Suppressor macrophage (primary cell): ENCODE measurements at regions not wholly inside any gene's neighbourhood (a gene's known extent, or its start where the extent isn't known, plus 50 kb on each side); places are given as distances from the start of the nearest gene placed in this dataset.
"Not testable (repeated sequence)": the region's sequence is repeated elsewhere in the genome, so short reads cannot be mapped to it uniquely, and the experiment has no call there.

Source experiments
- DNase-seq, 4 experiments: peaks; one replicate each; pipeline ENCODE4 v3.0.0-alpha.2; 2020 to 2022

DNA sequence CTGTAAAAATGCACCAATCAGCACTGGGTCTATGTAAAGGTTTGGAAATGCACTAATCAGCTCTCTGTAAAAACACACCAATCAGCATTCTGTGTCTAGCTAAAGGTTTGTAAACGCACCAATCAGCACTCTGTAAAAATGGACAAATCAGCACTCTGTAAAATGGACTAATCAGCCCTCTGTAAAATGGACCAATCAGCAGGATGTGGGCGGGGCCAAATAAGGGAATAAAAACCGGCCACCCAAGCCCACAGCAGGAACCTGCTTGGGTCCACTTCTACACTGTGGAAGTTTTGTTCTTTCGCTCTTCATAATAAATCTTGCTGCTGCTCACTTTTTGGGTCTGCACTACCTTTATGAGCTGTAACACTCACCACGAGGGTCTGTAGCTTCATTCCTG is 101.0 kb downstream of the SMC2 start:
- not testable (repeated sequence) for DNase-seq

DNA sequence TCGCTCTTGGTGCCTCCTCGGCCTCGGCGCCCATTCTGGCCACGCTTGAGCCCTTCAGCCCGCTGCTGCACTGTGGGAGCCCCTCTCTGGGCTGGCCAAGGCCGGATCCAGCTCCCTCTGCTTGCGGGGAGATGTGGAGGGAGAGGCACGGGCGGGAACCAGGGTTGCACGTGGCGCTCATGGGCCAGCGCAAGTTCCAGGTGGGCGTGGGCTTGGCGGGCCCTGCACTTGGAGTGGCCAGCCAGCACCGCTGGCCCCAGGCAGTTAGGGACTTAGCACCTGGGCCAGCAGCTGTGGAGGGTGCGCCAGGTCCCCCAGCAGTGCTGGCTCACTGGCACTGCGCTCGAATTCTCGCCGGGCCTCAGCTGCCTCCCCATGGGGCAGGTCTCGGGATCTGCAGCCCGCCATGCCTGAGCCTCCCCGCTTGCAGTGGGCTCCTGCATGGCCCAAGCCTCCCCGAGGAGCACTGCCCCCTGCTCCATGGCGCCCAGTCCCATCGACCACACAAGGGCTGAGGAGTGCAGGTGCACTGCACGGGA is 106.4 kb downstream of the SMC2 start:
- DNase-seq = no peak

DNA sequence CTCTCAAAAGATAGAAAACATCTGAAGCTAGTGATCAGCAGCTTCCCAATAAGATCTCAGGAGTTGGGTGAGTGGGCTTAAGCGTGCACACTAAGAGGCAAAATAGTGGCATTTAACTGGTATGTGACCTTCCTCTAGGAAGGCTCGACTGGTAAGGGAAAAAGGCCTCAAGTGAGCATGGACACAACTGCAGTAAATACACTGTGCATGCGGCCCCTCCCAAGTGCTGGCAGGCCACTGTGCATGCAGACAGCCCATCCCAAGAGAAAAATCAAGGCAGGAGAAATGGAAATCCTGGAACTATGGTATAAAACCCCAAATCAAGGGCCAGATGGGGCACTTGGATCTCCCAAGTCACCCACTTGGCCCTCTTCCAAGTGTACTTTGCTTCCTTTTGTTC is 112.7 kb downstream of the SMC2 start:
- DNase-seq = no peak

DNA sequence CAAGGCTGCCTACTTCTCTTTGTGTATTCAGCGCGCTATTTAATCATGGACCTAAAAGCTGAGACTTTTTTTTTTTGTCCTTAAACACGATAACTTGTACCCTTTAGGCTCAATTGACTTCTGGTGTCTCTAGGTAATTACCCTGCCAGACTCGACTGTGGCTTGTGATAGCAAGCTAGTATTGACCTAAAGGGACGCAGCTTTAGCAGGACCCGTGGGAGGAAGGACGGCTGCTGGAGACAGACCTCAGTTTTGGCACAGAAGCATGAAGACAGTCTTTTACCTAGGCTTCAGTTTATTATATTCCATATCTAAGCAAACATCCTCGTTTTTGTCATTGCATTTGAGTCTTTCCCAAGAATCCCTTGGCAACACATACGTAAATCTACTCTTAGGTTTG is 115.3 kb downstream of the SMC2 start:
- DNase-seq = no peak

DNA sequence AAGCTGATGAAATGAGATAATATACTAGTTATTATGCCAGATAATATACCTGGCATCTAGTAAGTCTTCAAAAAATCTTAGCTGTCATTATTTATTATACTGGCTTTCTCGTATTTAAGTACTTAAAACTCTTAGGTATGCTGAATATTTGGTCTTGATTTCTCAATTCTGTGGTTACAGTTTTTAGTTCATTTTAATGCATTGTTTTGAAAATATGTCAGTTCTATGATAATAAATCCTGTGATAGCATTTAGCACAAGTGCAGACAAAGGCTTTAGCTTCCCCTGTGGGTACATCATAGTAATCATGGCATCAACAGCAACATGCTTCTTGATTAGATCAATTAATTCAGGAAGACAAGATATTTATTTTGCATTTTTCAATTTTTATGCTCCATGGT is 133.0 kb downstream of the SMC2 start:
- DNase-seq = no peak

DNA sequence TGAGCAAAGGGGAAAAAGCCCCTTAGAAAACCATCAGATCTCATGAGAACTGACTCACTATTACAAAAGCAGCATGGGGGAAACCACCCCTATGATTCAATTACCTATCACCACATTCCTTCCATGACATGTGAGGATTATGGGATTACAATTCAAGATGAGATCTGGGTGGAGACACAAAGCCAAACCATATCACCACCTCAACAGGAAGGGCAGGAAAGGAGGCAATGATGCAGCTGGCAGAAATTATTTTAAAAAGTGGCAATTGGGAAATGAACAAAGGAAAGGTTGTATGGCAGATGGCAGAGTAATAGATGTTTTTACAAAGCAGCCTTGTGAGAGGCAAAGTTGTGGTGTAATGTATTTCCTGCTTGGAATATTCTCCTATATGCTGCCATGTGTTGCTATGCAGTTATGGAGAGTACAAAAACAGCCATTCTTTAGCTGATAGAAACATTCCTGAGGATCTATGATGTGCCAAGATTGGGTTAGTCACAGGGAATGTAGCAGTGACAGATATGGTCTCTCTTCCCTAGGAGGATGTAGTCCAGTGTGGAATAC is 138.8 kb downstream of the SMC2 start:
- DNase-seq = peak in 1 of 4 experiments; percentile 1

DNA sequence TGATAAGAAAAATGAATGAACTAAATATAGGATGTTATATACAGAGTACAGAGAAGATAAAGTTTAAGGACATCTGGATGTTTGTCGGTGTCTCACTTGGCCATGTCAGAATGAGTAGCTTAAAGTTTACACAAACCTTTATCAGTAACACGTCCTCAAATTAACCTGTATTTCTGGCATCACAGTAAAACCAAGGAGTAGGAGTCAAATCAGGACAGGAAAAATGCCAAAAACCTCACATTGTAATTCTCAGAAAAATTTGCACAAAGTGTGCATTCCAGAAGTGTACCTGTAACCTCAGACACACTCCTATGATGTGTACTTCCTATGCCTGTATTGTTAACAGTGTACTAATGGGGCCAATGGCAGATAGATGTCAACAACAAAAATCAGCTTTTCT is 139.3 kb downstream of the SMC2 start:
- DNase-seq = no peak

DNA sequence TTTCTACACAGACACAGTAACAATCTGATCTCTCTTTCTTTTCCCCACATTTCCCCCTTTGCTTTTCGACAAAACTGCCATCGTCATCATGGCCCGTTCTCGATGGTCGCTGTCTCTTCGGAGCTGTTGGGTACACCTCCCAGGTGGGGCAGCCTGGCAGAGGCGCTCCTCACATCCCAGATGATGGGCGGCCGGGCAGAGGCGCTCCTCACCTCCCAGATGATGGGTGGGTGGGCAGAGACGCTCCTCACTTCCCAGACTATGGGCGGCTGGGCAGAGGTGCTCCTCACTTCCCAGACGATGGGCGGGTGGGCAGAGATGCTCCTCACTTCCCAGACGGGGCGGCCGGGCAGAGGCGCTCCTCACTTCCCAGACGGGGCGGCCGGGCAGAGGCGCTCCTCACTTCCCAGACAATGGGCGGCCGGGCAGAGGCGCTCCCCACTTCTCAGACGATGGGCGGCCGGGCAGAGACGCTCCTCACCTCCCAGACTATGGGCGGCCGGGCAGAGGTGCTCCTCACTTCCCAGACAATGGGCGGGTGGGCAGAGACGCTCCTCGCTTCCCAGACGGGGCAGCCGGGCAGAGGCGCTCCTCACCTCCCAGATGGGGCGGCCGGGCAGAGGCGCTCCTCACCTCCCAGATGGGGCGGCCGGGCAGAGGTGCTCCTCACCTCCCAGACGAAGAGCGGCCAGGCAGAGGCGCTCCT is 140.7 kb downstream of the SMC2 start:
- not testable (repeated sequence) for DNase-seq

DNA sequence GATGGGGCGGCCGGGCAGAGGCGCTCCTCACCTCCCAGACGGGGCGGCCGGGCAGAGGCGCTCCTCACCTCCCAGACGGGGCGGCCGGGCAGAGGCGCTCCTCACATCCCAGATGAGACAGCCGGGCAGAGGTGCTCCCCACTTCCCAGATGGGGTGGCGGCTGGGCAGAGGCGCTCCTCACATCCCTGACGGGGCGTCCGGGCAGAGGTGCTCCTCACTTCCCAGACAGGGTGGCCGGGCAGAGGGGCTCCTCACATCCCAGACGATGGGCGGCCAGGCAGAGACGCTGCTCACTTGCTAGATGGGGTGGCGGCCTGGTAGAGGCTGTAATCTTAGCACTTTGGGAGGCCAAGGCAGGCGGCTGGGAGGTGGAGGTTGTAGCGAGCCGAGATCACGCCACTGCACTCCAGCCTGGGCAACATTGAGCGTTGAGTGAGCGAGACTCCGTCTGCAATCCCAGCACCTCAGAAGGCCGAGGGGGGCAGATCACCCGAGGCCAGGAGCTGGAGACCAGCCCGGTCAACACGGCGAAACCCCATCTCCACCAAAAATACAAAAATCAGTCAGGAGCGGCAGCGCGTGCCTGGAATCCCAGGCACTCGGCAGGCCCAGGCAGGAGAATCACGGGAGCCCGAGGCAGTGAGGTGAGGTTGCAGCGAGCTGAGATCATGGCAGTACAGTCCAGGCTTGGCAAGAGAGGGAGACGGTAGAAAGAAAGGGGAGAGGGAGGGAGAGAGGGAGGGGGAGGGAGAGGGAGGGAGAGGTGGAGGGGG is 141.4 kb downstream of the SMC2 start:
- not testable (repeated sequence) for DNase-seq

DNA sequence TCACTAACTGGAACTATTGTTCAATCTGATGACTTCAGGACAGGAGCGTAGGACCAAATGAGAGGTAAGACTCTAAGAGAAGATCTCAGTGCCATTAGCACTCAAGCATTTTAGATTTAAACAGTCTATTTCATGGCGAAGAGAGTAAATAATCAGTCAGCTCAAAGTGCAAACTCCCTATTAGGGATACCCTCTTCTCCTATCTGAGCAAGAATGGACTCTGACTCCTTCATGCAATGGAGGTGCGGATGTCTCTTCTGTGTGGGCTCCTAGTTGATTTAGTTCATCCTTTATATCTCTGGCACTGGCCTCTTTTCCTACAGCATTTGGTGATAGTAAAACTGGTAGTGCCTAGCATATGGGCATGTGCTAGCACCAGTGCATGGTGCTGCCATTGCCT is 144.6 kb downstream of the SMC2 start:
- DNase-seq = no peak

DNA sequence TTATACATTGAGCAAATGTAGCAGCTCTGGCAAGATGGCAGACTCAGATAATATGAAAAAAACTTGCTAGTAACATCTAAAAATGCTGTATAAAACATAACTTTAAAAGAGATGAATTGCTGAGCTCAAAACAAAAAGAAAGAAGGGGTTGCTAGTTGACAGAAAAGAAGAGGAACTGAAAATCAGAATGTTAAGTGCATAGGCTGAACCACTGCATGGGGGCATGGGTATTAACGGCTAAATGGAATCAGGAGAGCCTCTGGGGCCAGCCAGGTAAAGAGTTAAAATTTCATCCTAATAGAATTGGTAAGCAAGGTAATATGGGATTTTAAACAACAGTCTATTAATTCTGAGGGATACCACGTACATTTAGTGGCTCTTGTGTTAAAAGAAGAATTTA is 146.8 kb downstream of the SMC2 start:
- DNase-seq = no peak

DNA sequence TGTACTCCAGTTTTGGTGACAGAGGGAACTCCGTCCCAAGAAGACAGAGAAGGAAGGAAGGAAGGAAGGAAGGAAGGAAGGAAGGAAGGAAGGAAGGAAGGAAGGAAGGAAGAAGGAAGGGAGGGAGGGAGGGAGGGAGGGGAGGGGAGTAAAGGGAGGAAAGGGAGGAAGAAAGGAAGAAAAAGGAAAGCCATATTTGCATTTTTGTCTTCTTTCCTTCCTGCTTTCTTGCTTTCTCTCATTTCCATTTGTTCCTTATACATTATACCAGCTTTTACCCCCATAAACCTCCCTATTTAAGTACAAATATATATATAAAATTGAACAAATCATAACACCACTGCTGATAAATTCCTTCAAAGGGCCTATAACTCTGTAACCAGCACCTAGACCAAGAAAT is 151.8 kb downstream of the SMC2 start:
- no peak for DNase-seq

DNA sequence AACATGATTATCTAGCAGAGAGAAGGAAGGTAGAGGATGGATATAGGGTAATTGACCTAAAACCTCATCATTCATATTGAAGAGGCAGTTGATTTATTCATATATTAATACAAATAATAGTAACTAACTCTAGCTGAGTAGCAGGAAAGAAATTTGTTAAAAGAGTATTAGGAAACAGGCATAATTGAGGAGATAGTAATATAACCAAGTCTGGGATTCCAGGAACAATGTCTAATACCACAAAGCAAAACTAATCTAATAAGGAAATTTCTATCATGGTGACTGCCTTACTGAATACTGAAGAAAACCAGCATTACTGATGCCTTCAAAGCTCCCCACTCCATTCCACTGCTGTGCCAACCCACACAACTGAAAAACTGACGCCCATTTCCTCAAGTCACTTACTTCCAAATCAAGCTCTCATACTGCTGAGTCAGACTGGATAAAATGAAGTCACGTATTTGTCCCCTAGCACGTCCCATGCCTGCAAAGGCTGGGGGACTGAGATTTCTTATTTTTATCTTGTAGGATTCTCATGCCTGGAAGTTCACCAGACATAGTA is 153.9 kb downstream of the SMC2 start:
- DNase-seq = no peak

DNA sequence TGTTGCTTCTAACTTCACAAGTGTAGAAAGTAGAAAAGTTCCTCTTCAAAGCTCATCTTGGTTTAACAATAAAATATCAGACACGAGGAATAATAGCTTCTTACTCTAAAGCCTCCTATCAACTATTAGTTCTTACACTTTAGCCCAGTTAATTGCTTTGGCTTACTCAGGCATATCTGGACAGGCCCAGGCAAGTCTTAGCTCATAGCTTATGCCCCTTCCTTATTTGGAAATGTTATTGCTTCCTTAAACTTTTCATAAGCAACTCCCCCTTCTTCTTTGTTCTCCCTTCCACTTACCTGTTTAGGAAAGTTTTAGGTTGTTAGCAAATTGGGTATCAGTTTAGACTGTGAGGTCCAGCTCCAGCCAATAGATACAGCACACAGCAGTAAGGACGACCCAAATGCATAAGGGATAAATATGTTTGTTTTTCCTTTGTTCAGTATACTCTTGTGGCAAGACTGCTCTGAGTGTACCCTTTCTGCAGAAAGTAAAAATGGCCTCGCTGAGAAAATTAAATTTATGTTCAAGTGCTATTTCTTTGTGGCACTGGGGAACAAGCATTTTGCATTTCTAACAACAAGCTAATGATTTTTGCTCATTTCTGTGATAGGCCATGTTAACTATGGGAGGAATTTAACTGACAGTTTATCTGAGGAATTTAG is 162.1 kb downstream of the SMC2 start:
- no peak for DNase-seq

DNA sequence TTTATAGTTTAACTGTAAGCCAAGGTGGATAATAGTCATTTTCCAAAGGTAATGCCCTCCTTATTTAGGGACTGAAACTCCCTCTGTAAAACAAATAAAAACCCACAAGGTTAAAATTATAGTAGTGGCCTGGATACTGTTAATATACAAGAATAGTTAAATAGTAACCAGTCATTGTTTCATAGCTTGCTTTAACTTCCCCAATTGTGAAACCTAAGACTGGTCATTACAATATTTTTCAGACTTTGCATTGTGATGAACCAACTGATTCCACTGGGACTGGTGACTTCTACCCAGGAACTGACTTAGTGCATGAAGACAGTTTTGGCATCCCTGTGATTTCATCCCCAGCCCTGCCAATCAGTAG is 162.6 kb downstream of the SMC2 start:
- no peak for DNase-seq

DNA sequence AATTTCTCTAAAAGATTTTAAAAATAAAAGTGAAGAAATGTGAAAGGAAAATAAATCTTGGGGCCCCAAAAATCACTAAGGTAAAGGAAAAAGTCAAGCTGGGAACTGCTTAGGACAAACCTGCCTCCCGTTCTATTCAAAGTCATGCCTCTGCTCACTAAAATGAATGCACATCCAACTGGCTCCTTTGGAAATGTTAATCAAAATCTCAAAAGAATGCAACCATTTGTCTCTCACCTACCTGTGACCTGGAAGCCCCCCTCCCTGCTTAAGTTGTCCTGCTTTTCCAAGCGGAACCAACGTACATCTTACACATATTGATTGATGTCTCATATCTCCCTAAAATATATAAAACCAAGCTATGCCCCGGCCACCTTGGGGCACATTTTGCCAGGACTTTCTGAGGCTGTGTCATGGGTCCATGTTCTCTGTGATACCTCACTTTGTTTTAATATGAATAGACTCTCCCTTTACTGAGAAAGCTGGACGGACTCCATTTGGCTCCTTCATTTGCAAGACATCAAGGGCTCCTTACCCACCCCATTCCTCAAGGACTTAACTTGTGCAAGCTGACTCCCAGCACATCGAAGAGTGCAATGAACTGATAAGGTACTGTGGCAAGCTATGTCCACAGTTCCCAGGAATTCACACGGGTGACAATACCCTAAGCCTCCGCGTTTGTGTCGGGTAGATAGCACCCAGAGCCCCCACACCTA is 164.3 kb downstream of the SMC2 start:
- no peak for DNase-seq

DNA sequence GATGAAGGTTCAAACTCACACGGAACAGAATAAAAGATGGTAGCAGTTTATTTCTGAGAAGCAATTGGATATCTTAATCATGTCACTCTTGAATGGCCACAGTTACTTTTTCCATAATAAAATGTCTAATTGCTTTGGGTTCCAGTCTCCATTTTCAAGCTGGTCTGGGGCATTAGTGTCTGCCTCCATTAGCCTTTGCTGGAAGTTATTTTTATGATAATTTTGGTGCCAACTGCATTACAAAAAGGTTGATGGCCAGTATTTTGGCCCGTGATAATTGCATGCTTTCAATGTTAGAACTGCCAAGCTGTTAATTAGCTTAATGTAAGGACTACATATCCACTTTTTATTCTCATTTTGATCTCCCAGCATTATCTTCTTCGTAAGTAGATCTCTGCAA is 165.9 kb downstream of the SMC2 start:
- no peak for DNase-seq

DNA sequence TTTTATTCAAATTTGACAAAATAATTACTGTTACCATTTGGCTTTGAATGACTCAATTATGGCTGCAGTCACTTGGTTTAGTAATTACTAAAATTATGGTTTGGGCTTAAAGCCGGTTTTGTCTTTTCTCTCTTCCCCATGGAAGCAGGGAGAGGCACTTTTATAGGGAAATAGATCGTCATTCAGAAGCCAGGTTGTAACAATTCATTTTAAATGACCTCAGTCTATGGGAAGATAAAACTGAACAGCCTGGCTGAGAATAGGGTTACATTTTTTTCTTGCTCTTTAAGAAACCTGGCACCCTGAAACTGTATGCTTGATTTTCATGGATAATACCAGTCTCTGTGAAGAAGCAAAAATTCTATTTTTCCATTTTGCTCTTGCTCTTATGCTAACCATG is 169.8 kb downstream of the SMC2 start:
- no peak for DNase-seq

DNA sequence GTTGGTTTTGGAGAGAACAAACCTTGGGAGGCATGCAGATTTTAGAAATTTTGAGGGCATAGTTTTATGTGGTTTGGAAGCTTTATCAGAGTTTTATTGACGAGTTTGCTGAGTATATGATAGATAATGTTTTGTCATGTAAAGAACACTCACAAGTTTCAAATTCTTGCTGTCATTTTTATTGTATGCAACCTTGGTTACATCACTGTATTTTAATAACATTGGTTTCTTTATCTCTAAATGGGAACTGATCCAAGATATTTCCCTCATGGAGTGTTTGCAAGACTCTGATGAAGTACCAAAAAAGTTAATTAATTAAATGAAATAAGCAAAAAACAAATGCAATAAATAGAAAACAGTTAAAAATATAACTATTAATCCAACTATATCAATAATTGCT is 170.3 kb downstream of the SMC2 start:
- no peak for DNase-seq

DNA sequence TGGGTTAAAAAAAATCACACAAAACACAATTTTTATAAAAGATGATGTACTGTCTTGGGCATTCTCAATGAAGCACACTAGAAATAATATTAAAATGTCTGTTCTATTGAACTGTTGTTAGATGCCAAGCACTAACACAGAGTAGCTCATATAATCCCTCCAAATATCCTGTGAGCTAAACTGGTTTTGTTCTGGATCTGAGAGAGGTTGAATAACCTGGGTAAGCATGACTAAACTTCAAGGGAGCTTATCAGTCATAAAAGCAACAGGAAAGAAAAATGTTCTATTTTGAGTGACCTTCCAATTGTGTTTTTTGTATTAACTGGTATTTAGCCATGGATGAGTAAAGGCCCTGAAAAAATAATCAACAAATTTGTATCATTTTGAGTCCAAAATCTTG is 175.3 kb downstream of the SMC2 start:
- no peak for DNase-seq

DNA sequence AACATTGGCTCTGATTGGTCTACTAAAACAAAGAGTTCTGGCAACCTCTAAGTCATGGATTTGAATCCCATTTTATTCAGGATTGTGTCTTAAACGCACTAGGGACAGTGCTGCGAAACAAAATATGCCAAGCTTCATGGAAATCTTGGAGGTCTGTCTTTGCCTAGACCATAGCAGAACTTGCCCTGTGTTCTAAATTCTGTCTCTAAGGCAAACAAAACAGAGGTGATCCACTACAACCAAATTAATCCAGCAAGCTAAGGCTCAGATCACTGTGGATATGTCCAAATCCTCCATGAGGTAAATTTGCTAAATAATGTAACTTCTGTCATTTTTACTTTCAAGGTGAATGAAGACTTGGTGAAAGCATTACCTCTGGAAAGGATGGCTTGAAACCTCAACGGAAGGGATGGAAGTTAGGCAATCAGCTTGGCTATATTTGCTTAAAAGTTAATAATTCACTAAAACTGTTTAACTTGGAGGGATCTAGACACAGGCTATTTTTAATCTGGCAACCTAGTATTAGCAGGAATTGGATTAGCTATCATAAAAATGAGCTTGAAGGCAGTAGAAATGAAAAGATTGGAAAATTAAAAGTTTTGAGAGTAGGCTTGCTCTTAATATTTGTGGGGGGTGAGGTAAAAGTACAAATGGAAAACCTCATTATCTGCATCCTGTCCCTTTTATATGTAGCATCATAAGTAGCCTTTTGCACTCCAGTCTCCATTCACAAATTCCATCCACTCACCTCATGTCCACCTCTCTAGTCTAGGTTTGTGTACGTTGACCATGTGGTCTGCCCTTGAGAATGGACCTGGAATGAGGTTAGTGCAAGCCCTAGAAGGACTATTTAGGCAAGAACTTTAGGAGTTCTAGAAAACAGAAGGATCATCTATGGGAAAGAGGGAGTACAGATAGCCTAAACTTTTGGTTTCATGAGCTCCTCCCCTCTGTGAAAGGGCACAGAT is 176.2 kb downstream of the SMC2 start:
- no peak for DNase-seq
